Activated T-helper 9 cell treated with anti-CD3 and anti-CD28 coated beads, Interleukin-2, amount 50 U/mL, for 16 hours (primary cell): ENCODE measurements at regions not wholly inside any gene's neighbourhood (a gene's known extent, or its start where the extent isn't known, plus 50 kb on each side); places are given as distances from the start of the nearest gene placed in this dataset.
"Not testable (repeated sequence)": the region's sequence is repeated elsewhere in the genome, so short reads cannot be mapped to it uniquely, and the experiment has no call there.

Experiments used
- DNase-seq: peaks from one replicate; pipeline ENCODE4 v3.0.0-alpha.2; 2020; ENCODE audit warnings: low read depth

GRCh38 chr10:33007731-33008381 is 49.8 kb upstream of the ITGB1 start:
- not testable (repeated sequence) for DNase-seq
